ENCODE measurements at regions not wholly inside any gene's neighbourhood (a gene's known extent, or its start where the extent isn't known, plus 50 kb on each side); places are given as distances from the start of the nearest gene placed in this dataset.
"Not testable (repeated sequence)": the region's sequence is repeated elsewhere in the genome, so short reads cannot be mapped to it uniquely, and the experiment has no call there.

- no peak for DNase-seq (ENCODE audit: low read depth in 2 of 2)
These were observed 330.9 kb upstream of the POU1F1 start for GRCh38 chr3:87607234-87607633.

DNA sequence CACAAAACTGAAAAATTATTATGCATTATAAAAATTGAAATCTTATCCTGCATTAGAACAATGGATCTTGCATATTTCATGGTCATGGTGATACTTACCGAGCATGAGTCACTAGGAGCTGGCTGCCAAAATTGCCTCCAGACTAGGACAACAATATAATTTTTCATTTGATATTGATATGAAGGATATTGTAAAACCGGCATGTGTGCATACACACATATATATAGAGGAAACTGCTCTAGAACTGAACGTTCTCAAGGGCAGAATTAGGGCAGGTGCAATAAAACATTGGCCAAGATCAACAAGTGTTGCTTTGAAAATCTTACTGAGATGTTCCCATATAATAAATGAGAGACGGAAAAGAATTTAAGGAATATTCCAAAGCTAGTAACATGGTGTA is 319.4 kb upstream of the POU1F1 start:
- no peak for DNase-seq (ENCODE audit: low read depth in 2 of 2)

DNA sequence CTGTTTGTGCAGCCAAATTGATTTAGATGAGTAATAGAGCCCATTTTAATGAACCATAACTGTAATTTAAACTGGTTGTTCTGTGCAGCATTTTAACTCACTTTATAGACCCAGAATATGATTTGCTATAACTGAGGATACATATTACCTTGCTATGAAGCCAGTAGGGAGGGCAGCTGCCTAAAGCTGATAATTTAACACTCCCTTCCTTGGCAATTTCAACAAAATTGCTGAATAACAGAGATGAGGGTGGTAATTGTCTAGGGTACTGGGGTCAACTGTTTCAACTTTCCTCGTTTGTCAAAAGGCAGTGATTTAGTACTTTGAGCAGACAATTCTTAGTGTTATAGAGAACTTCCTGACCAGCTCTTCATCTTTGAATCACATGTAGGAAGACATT is 304.9 kb upstream of the POU1F1 start:
- no peak for DNase-seq (ENCODE audit: low read depth in 2 of 2)

DNA sequence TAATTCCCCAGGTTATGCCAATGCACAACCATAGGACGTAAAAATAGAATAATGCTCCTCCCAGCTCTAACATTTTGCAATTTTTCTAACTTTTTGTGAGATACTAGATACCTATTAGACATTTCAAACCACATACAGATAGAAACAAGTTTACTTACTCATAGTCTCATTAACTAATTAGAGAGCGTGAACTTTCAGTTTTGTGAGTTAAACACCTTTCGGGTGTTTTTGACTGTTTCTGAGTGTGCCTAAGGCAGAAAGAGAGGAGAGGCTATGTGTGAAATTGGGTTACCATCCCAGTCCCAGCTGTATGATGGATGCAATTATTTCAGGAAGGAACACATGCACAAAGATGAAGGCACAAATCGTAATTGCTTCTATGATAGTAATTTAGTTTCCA is 300.4 kb upstream of the POU1F1 start:
- no peak for DNase-seq (ENCODE audit: low read depth in 2 of 2)

- DNase-seq (ENCODE audit: low read depth in 2 of 2), result no peak
These were observed 299.2 kb upstream of the POU1F1 start for GRCh38 chr3:87575550-87575949.

DNA sequence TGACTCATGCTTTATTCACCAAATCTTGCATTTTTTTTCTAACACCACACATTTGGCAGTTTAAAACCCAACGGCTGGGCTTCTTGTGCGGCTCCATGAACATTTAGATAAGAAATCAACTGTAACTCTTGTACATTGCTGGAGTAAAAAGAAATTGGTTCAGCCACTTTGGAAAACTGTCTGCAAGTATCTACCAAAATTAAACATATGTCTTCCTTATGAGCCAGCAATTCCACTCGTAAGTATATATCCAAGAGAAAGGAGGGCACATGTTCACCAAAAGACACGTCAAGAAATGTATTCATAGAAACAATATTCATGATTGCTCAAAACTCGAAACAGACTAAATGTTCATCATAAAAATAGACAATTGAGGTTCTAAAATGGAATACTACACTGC is 291.9 kb upstream of the POU1F1 start:
- no peak for DNase-seq (ENCODE audit: low read depth in 2 of 2)

- DNase-seq (ENCODE audit: low read depth in 2 of 2), result no peak
These were observed 288.1 kb upstream of the POU1F1 start for GRCh38 chr3:87564438-87564837.

DNA sequence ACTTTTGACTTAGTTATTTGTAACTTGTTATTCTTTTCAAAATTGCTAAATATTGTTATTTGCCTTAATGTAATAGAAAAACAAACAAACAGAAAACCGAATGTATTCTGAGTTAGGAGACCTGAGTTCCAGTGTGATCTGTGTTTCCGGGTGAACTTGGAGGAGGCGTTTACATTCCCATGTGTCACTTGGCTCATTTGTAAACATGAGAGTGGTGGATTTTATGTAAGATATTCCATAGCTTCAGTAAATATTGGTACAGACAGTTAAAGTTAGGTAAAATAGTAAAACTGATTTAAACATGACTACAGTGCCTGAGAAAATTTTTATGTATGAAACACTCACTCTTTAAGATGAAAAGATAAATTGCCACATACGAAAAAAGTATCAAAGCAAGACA is 287.3 kb upstream of the POU1F1 start:
- no peak for DNase-seq (ENCODE audit: low read depth in 2 of 2)

DNA sequence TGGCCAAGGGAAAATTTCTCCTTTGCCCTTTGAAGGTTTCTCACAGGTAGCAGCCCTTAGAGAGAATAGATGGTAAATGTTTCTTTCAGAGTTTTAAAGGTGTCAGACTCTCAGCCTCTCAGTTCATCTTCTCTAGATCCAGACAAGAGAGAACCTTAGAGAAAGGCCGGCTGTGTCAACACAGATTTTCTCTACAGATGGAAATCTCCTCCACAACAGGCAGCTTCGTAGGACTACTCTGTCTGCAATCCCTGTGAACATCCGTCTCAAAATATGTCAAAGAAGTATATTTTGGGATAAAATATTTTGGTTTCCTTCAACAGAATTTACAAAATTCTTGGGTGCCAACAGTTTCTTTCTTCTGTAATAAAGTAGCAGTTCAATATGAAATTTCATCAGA is 282.1 kb upstream of the POU1F1 start:
- DNase-seq (ENCODE audit: low read depth in 2 of 2), result no peak

DNA sequence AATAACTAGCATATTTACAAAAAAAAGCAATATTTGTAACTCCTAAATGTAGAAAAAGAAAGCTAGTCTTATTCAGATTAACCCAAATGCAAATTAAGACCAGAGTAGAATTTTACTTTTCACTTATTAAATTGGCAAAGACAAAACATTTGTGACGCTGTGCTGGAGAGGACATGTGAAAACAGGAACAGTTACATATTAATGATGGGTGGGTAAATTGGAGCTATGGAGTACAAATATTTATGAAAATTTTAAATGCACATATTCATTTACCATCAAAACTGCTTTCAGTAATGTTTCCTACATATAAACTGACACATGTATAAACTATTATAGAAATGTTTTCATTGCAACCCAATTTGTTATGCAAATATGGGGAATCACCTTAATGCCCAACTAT is 278.9 kb upstream of the POU1F1 start:
- no peak for DNase-seq (ENCODE audit: low read depth in 2 of 2)

GRCh38 chr3:87553058-87553457 is 276.7 kb upstream of the POU1F1 start:
- no peak for DNase-seq (ENCODE audit: low read depth in 2 of 2)

- DNase-seq (ENCODE audit: low read depth in 2 of 2), result no peak
These were observed 274.5 kb upstream of the POU1F1 start for GRCh38 chr3:87550892-87551291.

GRCh38 chr3:87549208-87549607 is 272.8 kb upstream of the POU1F1 start:
- no peak for DNase-seq (ENCODE audit: low read depth in 2 of 2)

DNA sequence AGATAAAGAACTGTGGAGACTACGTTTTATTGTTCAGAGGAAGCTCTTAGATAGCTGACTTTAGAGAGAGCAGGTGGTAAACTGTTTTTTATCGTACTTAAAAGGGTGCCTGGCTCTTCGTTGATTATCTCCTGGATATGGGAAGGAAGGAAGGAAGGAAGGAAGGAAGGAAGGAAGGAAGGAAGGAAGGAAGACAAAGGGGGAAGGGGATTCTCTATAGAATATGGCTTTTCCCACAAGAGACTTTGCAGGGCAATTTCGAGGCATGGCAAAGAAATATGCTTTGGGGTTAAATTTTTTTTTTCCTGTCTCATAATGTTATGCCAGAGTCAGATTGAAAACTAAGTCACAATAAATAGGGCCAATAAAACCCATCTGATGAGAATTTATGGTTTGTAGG is 271.9 kb upstream of the POU1F1 start:
- DNase-seq (ENCODE audit: low read depth in 2 of 2), result no peak

GRCh38 chr3:87546216-87546615 is 269.8 kb upstream of the POU1F1 start:
- no peak for DNase-seq (ENCODE audit: low read depth in 2 of 2)

DNA sequence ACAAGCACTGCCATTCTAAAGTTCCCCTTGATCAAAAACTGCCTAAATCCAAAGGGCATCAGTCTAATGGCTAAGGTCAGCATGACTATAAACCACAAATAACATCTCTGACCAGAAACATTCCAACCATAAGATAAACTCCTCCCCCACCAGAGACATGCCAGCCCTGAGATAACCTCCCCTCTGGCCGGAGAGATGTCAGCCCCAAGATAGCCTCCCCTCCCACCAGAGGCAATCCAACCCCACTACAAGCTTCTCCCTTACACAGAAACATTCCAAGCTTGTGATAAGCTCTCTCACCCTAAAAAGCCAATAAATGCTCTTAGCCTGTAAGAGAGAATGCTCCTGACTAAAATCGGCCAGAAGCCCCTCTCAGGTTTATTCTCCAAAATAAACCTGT is 267.0 kb upstream of the POU1F1 start:
- not testable (repeated sequence) for DNase-seq (ENCODE audit: low read depth in 2 of 2)

- no peak for DNase-seq (ENCODE audit: low read depth in 2 of 2)
These were observed 265.3 kb upstream of the POU1F1 start for GRCh38 chr3:87541723-87542122.

DNA sequence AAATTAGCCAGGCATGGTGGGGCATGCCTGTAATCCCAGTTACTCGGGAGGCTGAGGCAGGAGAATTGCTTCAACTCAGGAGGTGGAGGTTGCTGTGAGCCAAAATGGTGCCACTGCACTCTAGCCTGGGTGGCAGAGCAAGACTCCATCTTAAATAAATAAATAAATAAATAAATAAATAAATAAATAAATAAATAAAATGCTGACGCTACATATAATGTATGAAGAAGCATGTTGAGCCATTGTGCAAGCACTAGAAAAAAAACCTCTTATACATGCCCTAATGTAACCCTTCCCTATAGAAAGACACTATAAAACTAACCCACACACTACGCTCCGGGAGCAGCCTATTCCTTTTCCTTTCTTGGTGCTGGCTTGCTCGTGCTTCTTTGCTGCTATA is 262.3 kb upstream of the POU1F1 start:
- not testable (repeated sequence) for DNase-seq (ENCODE audit: low read depth in 2 of 2)

- DNase-seq (ENCODE audit: low read depth in 2 of 2), result no peak
These were observed 233.0 kb upstream of the POU1F1 start for GRCh38 chr3:87509401-87509800.

GRCh38 chr3:87508921-87509320 is 232.5 kb upstream of the POU1F1 start:
- DNase-seq (ENCODE audit: low read depth in 2 of 2), result no peak

GRCh38 chr3:87507753-87508152 is 231.4 kb upstream of the POU1F1 start:
- DNase-seq (ENCODE audit: low read depth in 2 of 2), result no peak

- no peak for DNase-seq (ENCODE audit: low read depth in 2 of 2)
These were observed 227.6 kb upstream of the POU1F1 start for GRCh38 chr3:87503900-87504498.

- DNase-seq (ENCODE audit: low read depth in 2 of 2), result no peak
These were observed 224.7 kb upstream of the POU1F1 start for GRCh38 chr3:87501076-87501475.

GRCh38 chr3:87498358-87499080 is 222.1 kb upstream of the POU1F1 start:
- DNase-seq (ENCODE audit: low read depth in 2 of 2), result no peak

Measured in stimulated activated CD8-positive, alpha-beta memory T cell treated with anti-CD3 and anti-CD28 coated beads, Interleukin-7, amount 100 ng/mL, for 4 hours (primary cell).